Peyer's patch (tissue), 4 donors: ENCODE measurements at regions not wholly inside any gene's neighbourhood (a gene's known extent, or its start where the extent isn't known, plus 50 kb on each side); places are given as distances from the start of the nearest gene placed in this dataset.

Experiments used
- DNase-seq, 3 donors: peaks; one replicate each; pipeline ENCODE4 v3.0.0-alpha.2; 2017 to 2019
- H3K27ac ChIP-seq, 4 donors: fragments of 200-600 bp; sonication (generic); one replicate each; pipeline ENCODE4 v1.5.1; 2016 to 2019
- H3K27me3 ChIP-seq, 2 donors: fragments of 200-600 bp; sonication (generic); one replicate each; pipeline ENCODE4 v1.5.1; 2019
- H3K36me3 ChIP-seq, 3 donors: fragments of 200-600 bp; sonication (generic); one replicate each; pipeline ENCODE4 v1.5.1; 2016 to 2019
- H3K4me1 ChIP-seq, 4 donors: fragments of 200-600 bp; sonication (generic); one replicate each; pipeline ENCODE4 v1.5.1; 2016 to 2019
- H3K4me3 ChIP-seq, 4 donors: fragments of 200-600 bp; sonication (generic); 1 replicate in 3 of 4; 2 replicates in 1 of 4; pipeline ENCODE4 v1.5.1; 2016 to 2019; ENCODE audit warnings: mild to moderate bottlenecking in 1 of 4
- H3K9me3 ChIP-seq, 4 donors: fragments of 200-600 bp; sonication (generic); one replicate each; pipeline ENCODE4 v1.5.1; 2016 to 2019; ENCODE audit warnings: mild to moderate bottlenecking in 1 of 4
- POLR2A ChIP-seq, 2 donors: fragments of 450-650 bp; IDR thresholded peaks; one replicate each; pipeline ENCODE4 v1.5.1; 2017; ENCODE audit warnings: antibody characterized with exemption in 2 of 2, mild to moderate bottlenecking in 2 of 2, moderate library complexity in 2 of 2
- TF ChIP-seq, protein P1 (sequence below), 6 experiments: fragments of 450-650 bp in 4 of 6; fragments of 200-600 bp in 2 of 6; sonication (generic) in 1 of 6; IDR thresholded peaks; one replicate each; pipeline ENCODE4 v1.5.1; 2017 to 2019; ENCODE audit warnings: antibody characterized with exemption in 6 of 6, mild to moderate bottlenecking in 3 of 6, moderate library complexity in 1 of 6

DNA sequence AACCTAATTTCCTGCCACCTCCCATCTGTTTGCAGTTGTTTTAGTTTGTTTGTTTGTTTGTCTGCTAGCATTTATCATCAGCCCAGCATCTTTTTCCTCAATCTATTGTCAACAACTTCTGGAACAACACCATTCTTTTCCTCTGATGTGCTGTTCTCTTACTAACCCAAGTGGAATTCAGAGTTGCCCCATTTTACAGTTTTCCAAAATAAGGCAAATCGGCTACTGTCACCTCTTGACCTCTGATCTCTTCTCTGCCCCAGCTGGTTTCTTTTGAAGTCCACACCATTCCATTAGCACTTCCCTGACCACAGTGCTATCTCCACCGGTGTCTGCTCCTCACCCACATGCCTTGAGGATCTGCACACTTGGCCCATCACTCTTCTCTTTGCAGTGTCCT is 102.4 kb downstream of the EFNB2 start:
- Histone ChIP-seq H3K27me3 (no peaks in the 10 kb centered on the region), H3K4me3 (no peak overlapping the region), H3K9me3 (no peaks in the 10 kb centered on the region), H3K36me3 (no peaks in the 10 kb centered on the region), H3K27ac (no peak overlapping the region), H3K4me1 (no peaks in the 10 kb centered on the region)
- no peak for TF ChIP-seq POLR2A (IDR thresholded peaks at IDR 0.05)
- TF ChIP-seq, protein P1, sequence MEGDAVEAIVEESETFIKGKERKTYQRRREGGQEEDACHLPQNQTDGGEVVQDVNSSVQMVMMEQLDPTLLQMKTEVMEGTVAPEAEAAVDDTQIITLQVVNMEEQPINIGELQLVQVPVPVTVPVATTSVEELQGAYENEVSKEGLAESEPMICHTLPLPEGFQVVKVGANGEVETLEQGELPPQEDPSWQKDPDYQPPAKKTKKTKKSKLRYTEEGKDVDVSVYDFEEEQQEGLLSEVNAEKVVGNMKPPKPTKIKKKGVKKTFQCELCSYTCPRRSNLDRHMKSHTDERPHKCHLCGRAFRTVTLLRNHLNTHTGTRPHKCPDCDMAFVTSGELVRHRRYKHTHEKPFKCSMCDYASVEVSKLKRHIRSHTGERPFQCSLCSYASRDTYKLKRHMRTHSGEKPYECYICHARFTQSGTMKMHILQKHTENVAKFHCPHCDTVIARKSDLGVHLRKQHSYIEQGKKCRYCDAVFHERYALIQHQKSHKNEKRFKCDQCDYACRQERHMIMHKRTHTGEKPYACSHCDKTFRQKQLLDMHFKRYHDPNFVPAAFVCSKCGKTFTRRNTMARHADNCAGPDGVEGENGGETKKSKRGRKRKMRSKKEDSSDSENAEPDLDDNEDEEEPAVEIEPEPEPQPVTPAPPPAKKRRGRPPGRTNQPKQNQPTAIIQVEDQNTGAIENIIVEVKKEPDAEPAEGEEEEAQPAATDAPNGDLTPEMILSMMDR (IDR thresholded peaks at IDR 0.05): no peak
- no peak for DNase-seq

DNA sequence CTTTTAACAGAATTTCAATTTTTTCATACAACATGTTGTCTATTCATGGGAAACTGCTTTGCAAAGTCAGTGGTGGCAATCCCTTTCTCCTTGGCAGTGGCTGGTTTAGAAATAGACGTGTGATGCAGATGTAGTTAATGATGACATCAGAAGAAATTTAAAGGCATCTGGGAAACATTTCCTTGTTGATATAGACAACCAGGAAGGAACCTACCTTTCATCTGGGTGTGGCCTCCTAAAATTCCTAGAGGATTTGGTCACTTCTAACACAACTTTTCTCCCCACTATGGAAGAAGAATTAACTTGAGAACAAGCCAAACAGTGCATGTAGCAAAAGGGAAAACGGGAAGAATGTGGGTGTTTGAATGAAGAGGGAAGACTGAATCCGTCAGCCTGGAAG is 102.8 kb downstream of the EFNB2 start:
- Histone ChIP-seq H3K27me3 (no peaks in the 10 kb centered on the region), H3K27ac (no peak overlapping the region), H3K9me3 (no peaks in the 10 kb centered on the region), H3K36me3 (no peaks in the 10 kb centered on the region), H3K4me3 (no peak overlapping the region), H3K4me1 (no peaks in the 10 kb centered on the region)
- TF ChIP-seq, protein P1 (IDR thresholded peaks at IDR 0.05): no peak
- DNase-seq: no peak

DNA sequence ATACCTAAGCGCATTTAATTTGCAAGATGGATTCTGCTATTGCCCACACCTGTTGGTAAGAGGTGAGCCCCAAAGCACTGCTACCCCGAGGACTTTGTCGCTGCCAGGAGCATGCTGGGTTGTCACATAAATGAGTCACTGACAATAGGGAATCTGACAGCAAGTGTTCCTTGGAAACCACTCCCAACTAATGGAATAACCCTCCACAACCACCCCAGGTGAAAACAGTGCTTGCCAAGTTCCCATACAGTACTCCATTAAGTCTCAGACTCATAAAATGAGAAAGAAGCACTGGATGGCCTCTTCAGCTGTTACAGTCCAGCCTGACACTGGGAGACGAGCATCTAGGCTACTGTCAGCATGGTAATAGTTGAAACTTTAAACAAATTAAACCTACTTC is 108.6 kb downstream of the EFNB2 start:
- Histone ChIP-seq H3K9me3 (no peaks in the 10 kb centered on the region), H3K4me3 (no peak overlapping the region), H3K27ac (no peak overlapping the region), H3K4me1 (no peaks in the 10 kb centered on the region), H3K27me3 (no peaks in the 10 kb centered on the region), H3K36me3 (no peaks in the 10 kb centered on the region)
- no peak for TF ChIP-seq POLR2A (IDR thresholded peaks at IDR 0.05)
- TF ChIP-seq, protein P1 (IDR thresholded peaks at IDR 0.05): no peak
- no peak for DNase-seq

DNA sequence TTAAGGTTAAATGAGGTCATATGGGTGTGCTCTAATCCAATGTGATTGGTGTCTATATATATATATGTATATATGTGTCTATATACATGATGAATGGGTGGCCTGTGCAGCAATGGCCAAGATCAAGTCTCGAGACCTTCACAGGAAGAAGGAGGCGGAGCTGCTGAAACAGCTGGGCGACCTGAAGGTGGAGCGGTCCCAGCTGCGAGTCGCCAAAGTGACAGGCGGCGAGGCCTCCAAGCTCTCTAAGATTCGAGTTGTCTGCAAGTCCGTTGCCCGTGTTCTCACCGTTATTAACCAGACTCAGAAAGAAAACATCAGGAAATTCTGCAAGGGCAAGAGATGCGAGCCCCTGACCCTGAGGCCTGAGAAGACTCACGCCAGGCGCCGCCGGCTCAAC is 109.8 kb downstream of the EFNB2 start:
- Histone ChIP-seq H3K4me3 (no peak overlapping the region), H3K27me3 (no peaks in the 10 kb centered on the region), H3K9me3 (no peaks in the 10 kb centered on the region), H3K27ac (no peak overlapping the region), H3K4me1 (no peaks in the 10 kb centered on the region), H3K36me3 (no peaks in the 10 kb centered on the region)
- TF ChIP-seq POLR2A (IDR thresholded peaks at IDR 0.05): no peak
- TF ChIP-seq, protein P1 (IDR thresholded peaks at IDR 0.05): no peak
- DNase-seq: no peak

DNA sequence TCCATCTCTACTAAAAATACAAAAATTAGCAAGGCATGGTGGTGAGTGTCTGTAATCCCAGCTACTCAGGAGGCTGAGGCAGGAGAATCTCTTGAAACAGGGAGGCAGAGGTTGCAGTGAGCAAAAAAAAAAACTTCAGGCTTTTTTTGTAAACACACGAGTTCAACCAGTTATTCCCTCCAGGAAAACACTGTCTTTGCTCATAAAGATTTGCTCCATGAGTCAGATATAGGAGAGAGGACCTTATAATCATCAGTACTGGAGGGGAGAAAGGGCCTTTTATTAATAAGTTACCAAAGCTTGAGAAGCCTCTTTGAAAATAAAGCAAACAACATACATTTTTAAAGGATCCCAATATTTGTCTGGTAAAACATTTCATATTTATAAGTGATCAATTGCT is 110.7 kb downstream of the EFNB2 start:
- Histone ChIP-seq H3K27ac (no peak overlapping the region), H3K36me3 (no peaks in the 10 kb centered on the region), H3K9me3 (no peaks in the 10 kb centered on the region), H3K4me3 (no peak overlapping the region), H3K4me1 (no peaks in the 10 kb centered on the region), H3K27me3 (no peaks in the 10 kb centered on the region)
- no peak for TF ChIP-seq POLR2A (IDR thresholded peaks at IDR 0.05)
- TF ChIP-seq, protein P1 (IDR thresholded peaks at IDR 0.05): no peak
- no peak for DNase-seq

DNA sequence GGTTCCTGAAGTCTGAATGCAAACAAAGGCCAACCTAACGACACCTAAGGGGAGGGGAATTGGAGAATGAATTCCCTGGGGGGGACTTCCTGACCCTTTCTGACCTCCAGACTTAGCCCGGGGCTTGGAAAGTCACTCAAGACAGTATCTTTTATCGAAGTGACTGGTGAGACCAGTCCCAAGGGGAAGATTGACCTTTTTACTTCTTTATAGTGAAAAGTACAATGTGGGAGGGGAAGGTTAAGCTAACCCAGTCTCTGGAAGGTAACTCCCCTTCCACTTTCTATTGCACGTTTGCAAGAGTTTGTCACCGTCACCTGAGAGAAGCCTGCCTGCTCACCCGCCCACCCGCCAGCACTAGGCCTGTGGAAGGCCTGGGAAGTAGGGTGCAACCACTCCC is 111.9 kb downstream of the EFNB2 start:
- H3K27ac ChIP-seq: no peak overlapping the region
- no peak for DNase-seq
- H3K36me3 ChIP-seq: no peaks in the 10 kb centered on the region
- H3K4me1 ChIP-seq: no peaks in the 10 kb centered on the region
- H3K4me3 ChIP-seq: no peak overlapping the region
- H3K27me3 ChIP-seq: no peaks in the 10 kb centered on the region
- no peaks in the 10 kb centered on the region for H3K9me3 ChIP-seq
- TF ChIP-seq, protein P1 (IDR thresholded peaks at IDR 0.05): no peak
